Esophagus squamous epithelium (tissue), 4 donors: ENCODE measurements at regions not wholly inside any gene's neighbourhood (a gene's known extent, or its start where the extent isn't known, plus 50 kb on each side); places are given as distances from the start of the nearest gene placed in this dataset.

Source experiments
- CTCF ChIP-seq, 6 experiments: fragments of 450-650 bp in 4 of 6; fragments of 200-600 bp in 2 of 6; sonication (generic) in 2 of 6; IDR thresholded peaks; one replicate each; pipeline ENCODE4 v1.5.1; 2016 to 2019; ENCODE audit warnings: antibody characterized with exemption in 6 of 6, mild to moderate bottlenecking in 4 of 6, moderate library complexity in 4 of 6
- POLR2A ChIP-seq, 4 donors: fragments of 450-650 bp; IDR thresholded peaks; one replicate each; pipeline ENCODE4 v1.6.1; 2017; ENCODE audit warnings: antibody characterized with exemption in 4 of 4, mild to moderate bottlenecking in 4 of 4, moderate library complexity in 3 of 4

- TF ChIP-seq CTCF (IDR thresholded peaks at IDR 0.05) (no peak), POLR2A (IDR thresholded peaks at IDR 0.05) (no peak)
These were observed 119.2 kb upstream of the GNAO1 start for GRCh38 chr16:56072096-56072495.
